K562 (cell line): ENCODE measurements at regions not wholly inside any gene's neighbourhood (a gene's known extent, or its start where the extent isn't known, plus 50 kb on each side); places are given as distances from the start of the nearest gene placed in this dataset.

Source experiments
- ATAC-seq: fragments of 200-7000 bp; cut with Tn5 transposase; 3 replicates; pipeline ENCODE4 v1.9.1; 2020; ENCODE audit warnings: moderate library complexity
- BruUV-seq: library from RNA; stranded (reverse); fragments of 400-500 nt; replicated peaks from 2 replicates; lab custom pipeline; 2021; lab: Mats Ljungman, UMichigan
- CTCF ChIA-PET: fragments of 300-600 bp; formaldehyde crosslinking; extraction: SDS; loops from one replicate; lab custom pipeline; 2021; ENCODE audit warnings: low intra/inter-chr PET ratio; lab: Yijun Ruan, JAX
- POLR2A ChIA-PET: fragments of 300-600, 350-650 bp; sonication (Branson Sonifier 250); formaldehyde crosslinking; extraction: SDS; loops from one replicate; lab custom pipeline; 2021; ENCODE audit warnings: antibody characterized with exemption, inconsistent platforms; lab: Yijun Ruan, JAX
- DNase-seq, 4 experiments: peaks; one replicate each; pipeline versions ENCODE4 v3.0.0 to v3.0.0-alpha.2; 2011 to 2018; ENCODE audit warnings: low spot score in 3 of 4, mixed read lengths in 3 of 4; ENCODE audit errors: extremely low read depth in 1 of 4
- FAIRE-seq: peaks from 2 replicates; lab custom pipeline; 2011; peaks lifted over from hg19 to GRCh38; lab: Jason Lieb, UNC
- H2AFZ ChIP-seq: 2 replicates; pipeline ENCODE4 v1.6.0; 2011; ENCODE audit warnings: low read depth, low read length, control low read depth, inconsistent platforms
- H3K27ac ChIP-seq: fragments of 200-600 bp; 3 replicates; pipeline ENCODE4 v1.8.0; 2011; ENCODE audit warnings: low read depth, mild to moderate bottlenecking, control low read depth, inconsistent platforms, low read length, moderate library complexity, mixed read lengths; ENCODE audit errors: extremely low read depth
- H3K27me3 ChIP-seq, 2 experiments: fragments of 300-600 bp in 1 of 2; 2 replicates in 1 of 2; 3 replicates in 1 of 2; pipeline versions ENCODE4 v1.6.0 to v1.8.0; 2011; ENCODE audit warnings: inconsistent platforms in 2 of 2, low read length in 2 of 2, mild to moderate bottlenecking in 1 of 2, mixed read lengths in 1 of 2, moderate library complexity in 1 of 2; ENCODE audit not compliant: control insufficient read depth in 2 of 2, insufficient read depth in 2 of 2
- H3K36me3 ChIP-seq: fragments of 300-600 bp; 3 replicates; pipeline ENCODE4 v1.8.0; 2011; ENCODE audit warnings: mild to moderate bottlenecking, low read length, inconsistent platforms; ENCODE audit not compliant: control insufficient read depth, insufficient read depth
- H3K4me1 ChIP-seq, 2 experiments: fragments of 200-600 bp in 1 of 2; replicated peaks in 1 of 2; 2 replicates in 1 of 2; 3 replicates in 1 of 2; pipeline versions ENCODE4 v1.5.1 to v1.8.0; 2011; ENCODE audit warnings: inconsistent platforms in 2 of 2, low read length in 2 of 2, mild to moderate bottlenecking in 1 of 2, mixed read lengths in 1 of 2, moderate library complexity in 1 of 2; ENCODE audit not compliant: control insufficient read depth in 2 of 2, insufficient read depth in 2 of 2
- H3K4me2 ChIP-seq: 2 replicates; pipeline ENCODE4 v1.6.1; 2011; ENCODE audit warnings: low read length, control low read depth, inconsistent platforms, mixed read lengths; ENCODE audit not compliant: insufficient read depth
- H3K4me3 ChIP-seq: fragments of 200-600 bp; sonication (generic), shearing (Covaris generic); 2 replicates; pipeline ENCODE4 v1.5.1; 2016; ENCODE audit warnings: control low read depth, inconsistent platforms
- H3K79me2 ChIP-seq: fragments of 200-600 bp; 3 replicates; pipeline ENCODE4 v1.8.0; 2011; ENCODE audit warnings: low read length, inconsistent platforms; ENCODE audit not compliant: control insufficient read depth, insufficient read depth
- H3K9ac ChIP-seq, 2 experiments: 2 replicates each; pipeline versions ENCODE4 v1.6.0 to v1.6.1; 2011; ENCODE audit warnings: low read depth in 2 of 2, low read length in 2 of 2, control low read depth in 1 of 2, inconsistent platforms in 1 of 2, mild to moderate bottlenecking in 1 of 2, mixed read lengths in 1 of 2; ENCODE audit not compliant: insufficient read depth in 1 of 2
- H3K9me1 ChIP-seq: one replicate; pipeline ENCODE4 v1.6.0; 2011; ENCODE audit warnings: inconsistent platforms, mild to moderate bottlenecking, low read length, moderate library complexity; ENCODE audit not compliant: control insufficient read depth, insufficient read depth
- H3K9me3 ChIP-seq: replicated peaks from 2 replicates; pipeline ENCODE4 v1.5.1; 2011; ENCODE audit warnings: low read depth, low read length, inconsistent platforms; ENCODE audit not compliant: control insufficient read depth, insufficient read depth
- H4K20me1 ChIP-seq: replicated peaks from 2 replicates; pipeline ENCODE4 v1.6.1; 2011; ENCODE audit warnings: low read length, inconsistent platforms, mixed read lengths; ENCODE audit not compliant: control insufficient read depth, insufficient read depth
- E2F3 ChIP-seq: fragments of 250-450 bp; sonication (Bioruptor Pico); IDR thresholded peaks from 2 replicates; pipeline ENCODE4 v1.4.0; 2020; ENCODE audit warnings: mild to moderate bottlenecking
- FOXM1 ChIP-seq, 2 experiments: fragments of 450-650 bp in 1 of 2; sonication (generic) in 1 of 2; formaldehyde crosslinking in 1 of 2; IDR thresholded peaks; 2 replicates each; pipeline versions ENCODE4 v1.6.1 to v1.9.0; 2017 to 2022; ENCODE audit warnings: low read depth in 2 of 2, mild to moderate bottlenecking in 2 of 2, missing genetic modification reagents in 1 of 2, moderate library complexity in 1 of 2
- GTF2A2 ChIP-seq: IDR thresholded peaks from 2 replicates; pipeline ENCODE4 v1.6.1; 2016; ENCODE audit warnings: mild to moderate bottlenecking, missing genetic modification characterization, missing compliant biosample characterization
- KDM1A ChIP-seq, 2 experiments: fragments of 450-650 bp; IDR thresholded peaks; 2 replicates each; pipeline ENCODE4 v1.6.1; 2016; ENCODE audit warnings: mild to moderate bottlenecking in 2 of 2
- KLF16 ChIP-seq: IDR thresholded peaks from 2 replicates; pipeline ENCODE4 v1.6.1; 2016; ENCODE audit warnings: antibody characterized with exemption
- MECOM ChIP-seq: fragments of 250-450 bp; sonication (Bioruptor Pico); IDR thresholded peaks from 2 replicates; pipeline ENCODE4 v1.8.0; 2022; ENCODE audit warnings: inconsistent platforms
- MXI1 ChIP-seq: IDR thresholded peaks from 2 replicates; pipeline ENCODE4 v1.6.1; 2011; ENCODE audit warnings: low read depth, mild to moderate bottlenecking, improper control_type of control experiment, low read length
- NELFE ChIP-seq: IDR thresholded peaks from 2 replicates; pipeline ENCODE4 v1.6.1; 2011; ENCODE audit warnings: mild to moderate bottlenecking; ENCODE audit not compliant: insufficient read depth, insufficient read length
- NRF1 ChIP-seq, 2 experiments: fragments of 450-650 bp; IDR thresholded peaks in 1 of 2; conservative IDR thresholded peaks in 1 of 2; 2 replicates each; pipeline ENCODE4 v1.6.1; 2014; ENCODE audit warnings: mild to moderate bottlenecking in 2 of 2
- PPARD ChIP-seq: fragments of 250-450 bp; sonication (Bioruptor Pico); IDR thresholded peaks from 2 replicates; pipeline ENCODE4 v1.8.0; 2022; ENCODE audit warnings: inconsistent platforms, mild to moderate bottlenecking, moderate library complexity
- WHSC1 ChIP-seq: IDR thresholded peaks from one replicate; pipeline ENCODE4 v1.6.1; 2012; ENCODE audit warnings: low read length, control low read depth, inconsistent platforms
- ZFX ChIP-seq: sonication (generic); formaldehyde crosslinking; IDR thresholded peaks from 2 replicates; pipeline ENCODE4 v1.8.0; 2022; ENCODE audit warnings: mild to moderate bottlenecking, missing genetic modification reagents, moderate library complexity
- ZKSCAN8 ChIP-seq: fragments of 200-800 bp; sonication (Bioruptor generic); IDR thresholded peaks from 2 replicates; pipeline ENCODE4 v1.6.1; 2016; ENCODE audit warnings: missing genetic modification characterization, missing compliant biosample characterization
- ZNF121 ChIP-seq: sonication (generic); formaldehyde crosslinking; conservative IDR thresholded peaks from 2 replicates; pipeline ENCODE4 v1.8.0; 2022; ENCODE audit warnings: missing genetic modification reagents
- ZNF780A ChIP-seq: fragments of 250-450 bp; sonication (Bioruptor Pico); IDR thresholded peaks from 2 replicates; pipeline ENCODE4 v1.5.0; 2021; ENCODE audit warnings: mild to moderate bottlenecking
- WGBS: fragments of 100-300 bp; shearing (Covaris generic); methylation state at CpG from one replicate; pipeline ENCODE4 v1.1.6; 2016; ENCODE audit warnings: low coverage, mixed read lengths; ENCODE audit not compliant: insufficient coverage; ENCODE audit errors: missing lambda C conversion rate; 5-methylcytosine and 5-hydroxymethylcytosine counted together
- in situ Hi-C: fragments of 300-500 bp; cut with MboI; formaldehyde crosslinking; loops from 4 replicates; pipeline ENCODE4 v1.15.0; 2018; ENCODE audit warnings: inconsistent platforms, mixed read lengths
- intact Hi-C: fragments of 100-400 bp; cut with micrococcal nuclease; formaldehyde crosslinking; loops from 2 replicates; pipeline ENCODE4 v1.14.2; 2022
- TF ChIP-seq, protein P1 (sequence below), 2 experiments: IDR thresholded peaks in 1 of 2; conservative IDR thresholded peaks in 1 of 2; 2 replicates each; pipeline ENCODE4 v1.6.1; 2016; ENCODE audit warnings: low read depth in 2 of 2, mild to moderate bottlenecking in 1 of 2, missing compliant biosample characterization in 1 of 2, missing genetic modification characterization in 1 of 2, moderate library complexity in 1 of 2
- TF ChIP-seq, protein P2 (sequence below): fragments of 450-650 bp; IDR thresholded peaks from 2 replicates; pipeline ENCODE4 v1.7.1; 2018; ENCODE audit warnings: mild to moderate bottlenecking, low read depth; ENCODE audit not compliant: partially characterized antibody

DNA sequence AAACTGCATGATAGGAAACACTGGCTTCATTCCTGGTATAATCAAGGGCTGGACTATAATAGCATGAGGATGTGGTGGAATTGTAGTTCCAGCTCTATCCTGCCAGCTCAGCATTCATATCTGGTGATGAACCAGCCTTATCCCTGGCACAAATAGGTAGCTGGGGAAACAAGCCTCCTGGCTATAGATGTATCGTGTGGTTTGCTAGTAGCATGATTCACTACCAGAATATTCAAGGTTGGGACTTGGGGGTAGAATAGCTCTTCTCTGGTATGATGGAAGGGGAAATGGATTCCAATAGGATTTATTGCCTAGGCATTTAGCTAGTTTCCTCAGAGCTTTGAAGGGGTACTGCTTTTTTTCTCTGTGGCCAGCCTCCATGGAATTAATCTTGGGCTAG, 532.8 kb downstream of the FBXO15 start (continued):
- TF ChIP-seq, protein P1, sequence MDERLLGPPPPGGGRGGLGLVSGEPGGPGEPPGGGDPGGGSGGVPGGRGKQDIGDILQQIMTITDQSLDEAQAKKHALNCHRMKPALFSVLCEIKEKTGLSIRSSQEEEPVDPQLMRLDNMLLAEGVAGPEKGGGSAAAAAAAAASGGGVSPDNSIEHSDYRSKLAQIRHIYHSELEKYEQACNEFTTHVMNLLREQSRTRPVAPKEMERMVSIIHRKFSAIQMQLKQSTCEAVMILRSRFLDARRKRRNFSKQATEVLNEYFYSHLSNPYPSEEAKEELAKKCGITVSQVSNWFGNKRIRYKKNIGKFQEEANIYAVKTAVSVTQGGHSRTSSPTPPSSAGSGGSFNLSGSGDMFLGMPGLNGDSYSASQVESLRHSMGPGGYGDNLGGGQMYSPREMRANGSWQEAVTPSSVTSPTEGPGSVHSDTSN (CRISPR knock-in tag; IDR thresholded peaks at IDR 0.05; ENCODE audit: low read depth) = no peak
- TF ChIP-seq, protein P1 (tag; conservative IDR thresholded peaks at IDR 0.05; ENCODE audit: low read depth) = no peak
- TF ChIP-seq, protein P2, sequence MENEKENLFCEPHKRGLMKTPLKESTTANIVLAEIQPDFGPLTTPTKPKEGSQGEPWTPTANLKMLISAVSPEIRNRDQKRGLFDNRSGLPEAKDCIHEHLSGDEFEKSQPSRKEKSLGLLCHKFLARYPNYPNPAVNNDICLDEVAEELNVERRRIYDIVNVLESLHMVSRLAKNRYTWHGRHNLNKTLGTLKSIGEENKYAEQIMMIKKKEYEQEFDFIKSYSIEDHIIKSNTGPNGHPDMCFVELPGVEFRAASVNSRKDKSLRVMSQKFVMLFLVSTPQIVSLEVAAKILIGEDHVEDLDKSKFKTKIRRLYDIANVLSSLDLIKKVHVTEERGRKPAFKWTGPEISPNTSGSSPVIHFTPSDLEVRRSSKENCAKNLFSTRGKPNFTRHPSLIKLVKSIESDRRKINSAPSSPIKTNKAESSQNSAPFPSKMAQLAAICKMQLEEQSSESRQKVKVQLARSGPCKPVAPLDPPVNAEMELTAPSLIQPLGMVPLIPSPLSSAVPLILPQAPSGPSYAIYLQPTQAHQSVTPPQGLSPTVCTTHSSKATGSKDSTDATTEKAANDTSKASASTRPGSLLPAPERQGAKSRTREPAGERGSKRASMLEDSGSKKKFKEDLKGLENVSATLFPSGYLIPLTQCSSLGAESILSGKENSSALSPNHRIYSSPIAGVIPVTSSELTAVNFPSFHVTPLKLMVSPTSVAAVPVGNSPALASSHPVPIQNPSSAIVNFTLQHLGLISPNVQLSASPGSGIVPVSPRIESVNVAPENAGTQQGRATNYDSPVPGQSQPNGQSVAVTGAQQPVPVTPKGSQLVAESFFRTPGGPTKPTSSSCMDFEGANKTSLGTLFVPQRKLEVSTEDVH = no peak
- no peak for TF ChIP-seq WHSC1

DNA sequence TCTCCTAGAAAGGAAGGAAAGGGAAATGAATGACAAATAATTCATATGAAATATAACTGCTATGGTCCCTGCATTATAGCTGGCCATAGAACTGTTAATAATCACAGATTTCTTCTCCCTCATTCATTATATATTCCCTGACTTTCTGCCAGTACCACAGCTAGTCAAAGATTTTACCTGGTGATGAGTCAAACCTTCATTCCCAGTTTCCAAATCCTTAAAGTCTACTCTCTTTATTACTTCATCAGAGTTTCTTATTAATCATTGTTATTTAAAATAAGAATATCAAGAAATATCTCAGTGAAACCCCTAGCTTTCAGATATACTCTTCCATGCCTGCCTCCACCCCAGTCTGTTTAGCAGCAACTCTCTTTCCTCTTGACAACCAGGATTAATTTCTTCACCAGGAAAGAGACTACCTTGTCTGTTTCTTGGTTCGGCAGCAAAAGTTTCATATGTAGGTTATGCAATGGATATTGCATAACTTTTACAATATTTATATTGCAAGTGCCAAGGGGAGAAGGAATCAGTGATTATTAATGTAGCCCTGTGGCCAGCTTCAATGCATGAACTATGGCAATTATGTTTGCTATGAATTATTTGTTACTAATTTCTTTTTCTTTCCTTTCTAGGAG, 533.8 kb downstream of the FBXO15 start:
- H3K4me2 ChIP-seq = no peak overlapping the region
- no peaks in the 10 kb centered on the region for H3K27me3 ChIP-seq
- DNase-seq (no peak), ATAC-seq (no peak), FAIRE-seq (no peak)
- no peak overlapping the region for H2AFZ ChIP-seq
- intact Hi-C loops (no loop called here), in situ Hi-C loops (no loop called here)
- H3K9ac ChIP-seq = no peak overlapping the region
- BruUV-seq = no TSS peak
- H3K4me1 ChIP-seq = no peaks in the 10 kb centered on the region
- H4K20me1 ChIP-seq = no peaks in the 10 kb centered on the region
- no peak overlapping the region for H3K27ac ChIP-seq
- no peaks in the 10 kb centered on the region for H3K9me3 ChIP-seq
- 0% methylated on average over 1 of the region's 1 CpG for WGBS
- H3K9me1 ChIP-seq = no peaks in the 10 kb centered on the region
- no peak overlapping the region for H3K4me3 ChIP-seq
- H3K36me3 ChIP-seq = no peaks in the 10 kb centered on the region
- no peaks in the 10 kb centered on the region for H3K79me2 ChIP-seq
- CTCF ChIA-PET = no interaction called here
- POLR2A ChIA-PET = no interaction called here
- TF ChIP-seq NELFE (no peak), KDM1A (IDR thresholded peaks at IDR 0.05) (no peak), ZNF121 (CRISPR knock-in tag) (no peak), MXI1 (no peak), E2F3 (no peak), ZFX (CRISPR knock-in tag) (no peak), PPARD (CRISPR knock-in tag) (no peak), NRF1 (conservative IDR thresholded peaks at IDR 0.05 in 1 of 2, IDR thresholded peaks at IDR 0.05 in 1 of 2) (no peak), KLF16 (no peak), MECOM (CRISPR knock-in tag) (no peak), FOXM1 (IDR thresholded peaks at IDR 0.05; ENCODE audit: low read depth) (no peak), FOXM1 (CRISPR knock-in tag; IDR thresholded peaks at IDR 0.05; ENCODE audit: low read depth) (no peak), ZKSCAN8 (CRISPR knock-in tag) (no peak), GTF2A2 (no peak), ZNF780A (no peak)
